NT2/D1 (cell line): ENCODE measurements at regions not wholly inside any gene's neighbourhood (a gene's known extent, or its start where the extent isn't known, plus 50 kb on each side); places are given as distances from the start of the nearest gene placed in this dataset.

Experiments
- SUZ12 ChIP-seq: IDR thresholded peaks from 2 replicates; pipeline ENCODE4 v1.6.1; 2011; ENCODE audit not compliant: insufficient read length, insufficient read depth; ENCODE audit errors: extremely low read depth
- ZNF274 ChIP-seq: IDR thresholded peaks from 2 replicates; pipeline ENCODE4 v1.6.1; 2011; ENCODE audit warnings: mild to moderate bottlenecking, low read depth, low read length

GRCh38 chr5:174547814-174548213 lies 176.6 kb upstream of the MSX2 start:
- TF ChIP-seq ZNF274 (no peak), SUZ12 (no peak)
